ENCODE measurements at regions not wholly inside any gene's neighbourhood (a gene's known extent, or its start where the extent isn't known, plus 50 kb on each side); places are given as distances from the start of the nearest gene placed in this dataset.

DNA sequence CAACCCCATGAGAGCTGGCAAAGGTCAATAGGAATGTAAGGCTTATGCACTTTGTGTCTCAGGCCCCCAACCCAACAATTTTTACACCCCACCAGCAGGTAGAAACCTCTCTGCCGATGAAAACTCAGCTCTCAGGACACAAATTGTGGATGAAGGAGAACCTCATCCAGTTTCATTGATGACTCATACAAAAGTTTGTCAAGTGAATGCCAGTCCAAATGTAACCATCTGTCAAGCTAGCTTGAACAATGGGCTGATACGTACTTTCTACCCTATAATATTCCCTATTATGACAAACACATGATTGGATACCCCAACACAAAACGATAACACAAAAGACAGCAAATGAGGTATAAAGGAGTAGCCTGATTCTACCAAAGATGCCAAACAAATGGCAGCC, 321.2 kb upstream of the TMEFF2 start:
- ChIA-PET CTCF (no interaction called here), POLR2A (no interaction called here), SMC1A (ENCODE audit: uncharacterized antibody, unreplicated experiment) (no interaction called here), RAD21 (ENCODE audit: unreplicated experiment) (no interaction called here)
- FAIRE-seq: no peak
- H3K79me2 ChIP-seq (ENCODE audit: control insufficient read depth, insufficient read depth, low read length): no peaks in the 10 kb centered on the region
- ATAC-seq: no peak
- H3K4me2 ChIP-seq (ENCODE audit: control insufficient read depth, insufficient read depth): no peak overlapping the region
- in situ Hi-C loops (cut with MboI) (no loop called here), intact Hi-C loops (cut with micrococcal nuclease; ENCODE audit: unreplicated experiment) (no loop called here)
- no peaks in the 10 kb centered on the region for H4K20me1 ChIP-seq (ENCODE audit: control insufficient read depth, insufficient read depth)
- no peak overlapping the region for H3K4me3 ChIP-seq
- no peak overlapping the region for H3K27ac ChIP-seq (ENCODE audit: control insufficient read depth, insufficient read depth)
- DNase-seq (ENCODE audit: low read depth, low spot score): no peak
- no TSS peak for BruUV-seq (replicated peaks)
- no peaks in the 10 kb centered on the region for H3K27me3 ChIP-seq (replicated peaks in 1 of 2; ENCODE audit: control insufficient read depth in 2 of 2, insufficient read depth in 2 of 2, low read length in 1 of 2)
- H3K4me1 ChIP-seq (ENCODE audit: control insufficient read depth, insufficient read depth, low read length): no peaks in the 10 kb centered on the region
- H3K36me3 ChIP-seq (ENCODE audit: control insufficient read depth in 2 of 2, insufficient read depth in 2 of 2, low read length in 1 of 2): no peaks in the 10 kb centered on the region
- H3K9ac ChIP-seq (ENCODE audit: control insufficient read depth, insufficient read depth, low read length): no peak overlapping the region
- WGBS (ENCODE audit: insufficient coverage, insufficient replicate concordance, low lambda C conversion rate, missing lambda C conversion rate): 10% methylated on average over 3 of the region's 3 CpGs
- H3K9me3 ChIP-seq (replicated peaks; ENCODE audit: control insufficient read depth, insufficient read depth, low read length): no peaks in the 10 kb centered on the region
- H2AFZ ChIP-seq (ENCODE audit: control insufficient read depth, low read depth, low read length): no peak overlapping the region
- TF ChIP-seq TCF3 (IDR thresholded peaks at IDR 0.05; ENCODE audit: borderline replicate concordance, insufficient read depth, low read depth, low read length) (no peak), MYC (IDR thresholded peaks at IDR 0.05; ENCODE audit: insufficient read depth, insufficient read length, insufficient replicate concordance, low read length, severe bottlenecking) (no peak), RB1 (IDR thresholded peaks at IDR 0.05; ENCODE audit: borderline replicate concordance) (no peak), KAT2A (conservative IDR thresholded peaks at IDR 0.05; ENCODE audit: control insufficient read depth, low read depth, low read length) (no peak), ZBED1 (IDR thresholded peaks at IDR 0.05; ENCODE audit: borderline replicate concordance) (no peak), RAD51 (IDR thresholded peaks at IDR 0.05) (no peak), PML (IDR thresholded peaks at IDR 0.05; ENCODE audit: low read length) (no peak), RUNX3 (IDR thresholded peaks at IDR 0.05; ENCODE audit: low read length) (no peak), IKZF1 (conservative IDR thresholded peaks at IDR 0.05) (no peak)
- TF ChIP-seq, protein P1, sequence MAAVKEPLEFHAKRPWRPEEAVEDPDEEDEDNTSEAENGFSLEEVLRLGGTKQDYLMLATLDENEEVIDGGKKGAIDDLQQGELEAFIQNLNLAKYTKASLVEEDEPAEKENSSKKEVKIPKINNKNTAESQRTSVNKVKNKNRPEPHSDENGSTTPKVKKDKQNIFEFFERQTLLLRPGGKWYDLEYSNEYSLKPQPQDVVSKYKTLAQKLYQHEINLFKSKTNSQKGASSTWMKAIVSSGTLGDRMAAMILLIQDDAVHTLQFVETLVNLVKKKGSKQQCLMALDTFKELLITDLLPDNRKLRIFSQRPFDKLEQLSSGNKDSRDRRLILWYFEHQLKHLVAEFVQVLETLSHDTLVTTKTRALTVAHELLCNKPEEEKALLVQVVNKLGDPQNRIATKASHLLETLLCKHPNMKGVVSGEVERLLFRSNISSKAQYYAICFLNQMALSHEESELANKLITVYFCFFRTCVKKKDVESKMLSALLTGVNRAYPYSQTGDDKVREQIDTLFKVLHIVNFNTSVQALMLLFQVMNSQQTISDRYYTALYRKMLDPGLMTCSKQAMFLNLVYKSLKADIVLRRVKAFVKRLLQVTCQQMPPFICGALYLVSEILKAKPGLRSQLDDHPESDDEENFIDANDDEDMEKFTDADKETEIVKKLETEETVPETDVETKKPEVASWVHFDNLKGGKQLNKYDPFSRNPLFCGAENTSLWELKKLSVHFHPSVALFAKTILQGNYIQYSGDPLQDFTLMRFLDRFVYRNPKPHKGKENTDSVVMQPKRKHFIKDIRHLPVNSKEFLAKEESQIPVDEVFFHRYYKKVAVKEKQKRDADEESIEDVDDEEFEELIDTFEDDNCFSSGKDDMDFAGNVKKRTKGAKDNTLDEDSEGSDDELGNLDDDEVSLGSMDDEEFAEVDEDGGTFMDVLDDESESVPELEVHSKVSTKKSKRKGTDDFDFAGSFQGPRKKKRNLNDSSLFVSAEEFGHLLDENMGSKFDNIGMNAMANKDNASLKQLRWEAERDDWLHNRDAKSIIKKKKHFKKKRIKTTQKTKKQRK (IDR thresholded peaks at IDR 0.05; ENCODE audit: low read depth, low read length): no peak
- TF ChIP-seq, protein P2, sequence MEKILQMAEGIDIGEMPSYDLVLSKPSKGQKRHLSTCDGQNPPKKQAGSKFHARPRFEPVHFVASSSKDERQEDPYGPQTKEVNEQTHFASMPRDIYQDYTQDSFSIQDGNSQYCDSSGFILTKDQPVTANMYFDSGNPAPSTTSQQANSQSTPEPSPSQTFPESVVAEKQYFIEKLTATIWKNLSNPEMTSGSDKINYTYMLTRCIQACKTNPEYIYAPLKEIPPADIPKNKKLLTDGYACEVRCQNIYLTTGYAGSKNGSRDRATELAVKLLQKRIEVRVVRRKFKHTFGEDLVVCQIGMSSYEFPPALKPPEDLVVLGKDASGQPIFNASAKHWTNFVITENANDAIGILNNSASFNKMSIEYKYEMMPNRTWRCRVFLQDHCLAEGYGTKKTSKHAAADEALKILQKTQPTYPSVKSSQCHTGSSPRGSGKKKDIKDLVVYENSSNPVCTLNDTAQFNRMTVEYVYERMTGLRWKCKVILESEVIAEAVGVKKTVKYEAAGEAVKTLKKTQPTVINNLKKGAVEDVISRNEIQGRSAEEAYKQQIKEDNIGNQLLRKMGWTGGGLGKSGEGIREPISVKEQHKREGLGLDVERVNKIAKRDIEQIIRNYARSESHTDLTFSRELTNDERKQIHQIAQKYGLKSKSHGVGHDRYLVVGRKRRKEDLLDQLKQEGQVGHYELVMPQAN (conservative IDR thresholded peaks at IDR 0.05): no peak
- TF ChIP-seq, protein P3, sequence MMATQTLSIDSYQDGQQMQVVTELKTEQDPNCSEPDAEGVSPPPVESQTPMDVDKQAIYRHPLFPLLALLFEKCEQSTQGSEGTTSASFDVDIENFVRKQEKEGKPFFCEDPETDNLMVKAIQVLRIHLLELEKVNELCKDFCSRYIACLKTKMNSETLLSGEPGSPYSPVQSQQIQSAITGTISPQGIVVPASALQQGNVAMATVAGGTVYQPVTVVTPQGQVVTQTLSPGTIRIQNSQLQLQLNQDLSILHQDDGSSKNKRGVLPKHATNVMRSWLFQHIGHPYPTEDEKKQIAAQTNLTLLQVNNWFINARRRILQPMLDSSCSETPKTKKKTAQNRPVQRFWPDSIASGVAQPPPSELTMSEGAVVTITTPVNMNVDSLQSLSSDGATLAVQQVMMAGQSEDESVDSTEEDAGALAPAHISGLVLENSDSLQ (IDR thresholded peaks at IDR 0.05): no peak
- TF ChIP-seq, protein P4, sequence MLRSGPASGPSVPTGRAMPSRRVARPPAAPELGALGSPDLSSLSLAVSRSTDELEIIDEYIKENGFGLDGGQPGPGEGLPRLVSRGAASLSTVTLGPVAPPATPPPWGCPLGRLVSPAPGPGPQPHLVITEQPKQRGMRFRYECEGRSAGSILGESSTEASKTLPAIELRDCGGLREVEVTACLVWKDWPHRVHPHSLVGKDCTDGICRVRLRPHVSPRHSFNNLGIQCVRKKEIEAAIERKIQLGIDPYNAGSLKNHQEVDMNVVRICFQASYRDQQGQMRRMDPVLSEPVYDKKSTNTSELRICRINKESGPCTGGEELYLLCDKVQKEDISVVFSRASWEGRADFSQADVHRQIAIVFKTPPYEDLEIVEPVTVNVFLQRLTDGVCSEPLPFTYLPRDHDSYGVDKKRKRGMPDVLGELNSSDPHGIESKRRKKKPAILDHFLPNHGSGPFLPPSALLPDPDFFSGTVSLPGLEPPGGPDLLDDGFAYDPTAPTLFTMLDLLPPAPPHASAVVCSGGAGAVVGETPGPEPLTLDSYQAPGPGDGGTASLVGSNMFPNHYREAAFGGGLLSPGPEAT (IDR thresholded peaks at IDR 0.05; ENCODE audit: low read depth): no peak
- TF ChIP-seq, protein P5, sequence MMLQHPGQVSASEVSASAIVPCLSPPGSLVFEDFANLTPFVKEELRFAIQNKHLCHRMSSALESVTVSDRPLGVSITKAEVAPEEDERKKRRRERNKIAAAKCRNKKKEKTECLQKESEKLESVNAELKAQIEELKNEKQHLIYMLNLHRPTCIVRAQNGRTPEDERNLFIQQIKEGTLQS (IDR thresholded peaks at IDR 0.05; ENCODE audit: borderline replicate concordance, extremely low read depth, low read depth, low read length): no peak

All from GM12878 (cell line).